SW 1271 (cell line): ENCODE measurements at regions not wholly inside any gene's neighbourhood (a gene's known extent, or its start where the extent isn't known, plus 50 kb on each side); places are given as distances from the start of the nearest gene placed in this dataset.

ENCODE experiments used
- DNase-seq, 2 experiments: peaks; one replicate each; lab custom pipeline; 2025; lab: John Stamatoyannopoulos, UW

DNA sequence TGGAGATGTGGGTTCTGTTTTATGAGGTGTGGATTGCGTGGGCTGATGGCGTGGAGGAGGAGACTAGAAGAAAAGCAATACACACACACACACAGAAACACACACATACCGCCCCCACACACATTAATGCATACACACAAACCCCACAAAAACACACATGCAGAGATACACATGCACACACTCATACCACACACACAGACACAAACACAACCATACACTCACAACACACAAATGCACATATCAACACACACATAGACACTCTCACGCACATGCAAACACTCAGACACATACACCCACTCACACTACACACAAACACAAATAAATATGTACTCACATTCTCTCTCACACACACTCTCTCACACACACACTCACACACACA is 75.7 kb upstream of the UBL3 start:
- DNase-seq = no peak

DNA sequence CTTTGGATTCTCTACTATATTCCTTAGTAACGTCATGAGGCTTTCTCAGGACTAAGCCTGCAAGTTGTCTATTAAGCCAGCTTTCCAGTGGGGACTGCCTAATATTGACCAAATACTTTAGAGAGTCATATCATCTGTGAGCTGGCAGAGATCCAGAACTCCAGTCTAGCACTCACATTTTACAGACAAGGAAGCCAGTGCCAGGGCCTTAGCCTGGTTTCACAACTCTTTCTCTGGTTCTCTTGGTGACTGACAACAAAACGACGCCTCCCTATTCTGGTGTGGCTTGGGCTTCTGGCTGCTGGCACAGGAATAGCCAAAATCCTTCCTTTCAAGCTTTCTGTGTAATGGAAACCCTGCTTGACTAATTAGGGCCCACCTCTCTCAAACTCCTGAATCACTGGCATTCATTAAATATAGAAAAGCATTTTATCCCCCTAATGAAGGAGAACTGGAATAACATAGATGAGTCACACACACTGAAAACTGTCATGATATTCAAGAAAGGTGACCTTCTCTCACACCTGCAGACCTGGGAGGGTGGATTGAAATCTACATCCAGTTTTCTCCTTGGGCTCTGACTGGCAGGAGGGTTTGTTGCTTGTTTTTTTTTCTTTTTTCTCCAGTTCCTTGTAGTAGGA is 75.2 kb upstream of the UBL3 start:
- DNase-seq = no peak

DNA sequence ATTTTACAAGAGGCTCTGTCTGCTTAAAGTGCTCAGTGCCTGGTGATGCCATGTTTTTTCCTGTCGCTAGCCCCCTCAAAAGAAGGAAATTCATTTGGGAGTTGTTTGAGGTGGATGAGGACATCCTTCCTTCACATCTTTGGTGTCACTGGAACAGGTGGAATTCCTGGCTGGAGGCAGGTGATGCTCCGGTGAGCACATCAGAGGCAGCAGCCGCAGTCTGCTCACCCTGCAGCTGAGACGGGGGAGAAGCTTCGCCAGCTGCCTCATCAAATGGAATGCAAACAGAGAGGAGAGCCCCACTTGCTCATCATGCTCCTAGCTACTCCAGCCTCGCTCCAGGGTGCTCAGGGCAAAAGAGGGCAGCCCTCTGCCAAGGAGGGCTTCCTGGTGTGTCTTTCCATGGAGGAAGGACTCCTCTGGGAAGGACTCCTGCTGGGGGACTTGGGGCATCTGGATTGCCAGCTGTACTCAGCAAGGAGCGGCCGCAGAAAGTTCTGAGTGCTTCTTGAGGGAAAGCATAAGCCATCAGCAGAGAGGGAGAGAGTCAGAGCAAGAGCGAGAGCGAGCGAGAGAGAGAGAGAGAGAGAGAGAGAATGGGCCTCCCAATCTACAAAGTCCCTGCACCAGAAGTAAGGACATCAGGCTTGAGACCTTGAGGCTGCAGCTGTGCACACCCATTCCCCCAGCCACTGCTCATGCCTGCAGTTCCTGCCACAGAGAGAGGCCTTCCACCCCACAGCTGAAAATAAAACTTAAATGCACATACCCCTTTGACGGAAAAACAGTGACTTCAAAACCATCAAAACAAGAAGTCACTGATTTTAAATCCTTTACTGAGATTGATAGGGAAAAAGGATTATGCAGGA is 74.3 kb upstream of the UBL3 start:
- DNase-seq = no peak

DNA sequence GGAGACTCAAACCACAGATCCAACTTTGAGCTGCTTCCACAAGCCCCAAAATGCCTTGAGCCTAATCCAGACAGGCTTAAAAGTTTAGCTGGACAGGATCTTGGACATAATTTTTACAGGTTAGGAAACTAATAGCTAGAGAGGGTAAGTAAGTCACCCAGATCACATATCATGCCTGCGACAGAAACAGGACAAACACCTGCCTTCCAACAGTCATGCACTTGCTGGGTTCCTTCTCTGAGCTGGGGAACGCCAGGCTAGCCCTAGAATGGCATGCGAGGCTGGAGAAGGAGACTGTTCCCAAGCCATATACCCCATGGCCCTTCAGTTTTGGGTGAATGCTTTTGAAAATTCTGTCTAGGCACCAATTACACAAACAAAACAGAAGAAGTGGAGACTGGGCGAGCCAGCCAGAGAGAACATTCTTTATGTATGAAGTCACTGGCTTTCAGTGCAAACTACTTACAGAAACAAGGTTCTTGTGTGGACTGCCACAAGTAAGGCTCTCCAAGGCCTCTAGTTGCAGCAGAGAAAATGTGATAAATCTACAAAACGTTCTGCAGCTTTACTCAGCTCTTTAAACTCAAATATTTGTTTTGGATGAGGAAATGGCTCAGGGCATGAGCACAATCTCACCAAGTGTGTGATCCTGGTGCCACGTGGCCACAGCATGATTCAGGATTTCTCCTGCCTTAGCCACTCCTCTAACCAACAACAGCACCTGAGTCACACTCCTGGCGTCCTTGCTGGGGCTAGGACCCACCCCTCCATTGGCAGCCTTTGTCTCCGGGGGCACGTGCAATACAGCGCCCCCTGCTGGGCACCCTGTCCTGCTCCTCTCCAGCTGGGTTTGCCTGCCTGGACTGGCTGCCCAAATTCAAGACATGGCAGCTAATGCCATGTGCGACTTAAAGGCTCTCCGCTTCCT is 73.4 kb upstream of the UBL3 start:
- DNase-seq = peak; percentile 73 to 82

DNA sequence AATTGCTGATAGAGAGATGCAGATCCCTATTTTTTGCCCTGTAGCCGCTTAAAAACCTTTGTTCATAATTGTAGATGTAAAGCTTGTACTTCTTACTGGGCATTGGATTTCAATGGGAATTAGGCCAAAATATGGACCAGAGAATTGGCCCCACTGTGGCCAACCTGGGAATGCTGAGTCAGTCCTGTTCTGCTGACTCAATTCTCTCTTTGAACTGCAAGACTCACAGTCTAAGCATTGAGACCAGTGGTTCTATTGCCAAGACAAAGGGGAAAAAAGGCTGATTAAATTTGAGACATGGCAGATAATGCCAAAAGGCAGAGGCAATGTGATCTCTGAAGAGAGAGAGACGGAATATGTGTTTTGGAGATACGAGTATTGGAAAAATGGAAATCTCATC is 72.5 kb upstream of the UBL3 start:
- DNase-seq = no peak

DNA sequence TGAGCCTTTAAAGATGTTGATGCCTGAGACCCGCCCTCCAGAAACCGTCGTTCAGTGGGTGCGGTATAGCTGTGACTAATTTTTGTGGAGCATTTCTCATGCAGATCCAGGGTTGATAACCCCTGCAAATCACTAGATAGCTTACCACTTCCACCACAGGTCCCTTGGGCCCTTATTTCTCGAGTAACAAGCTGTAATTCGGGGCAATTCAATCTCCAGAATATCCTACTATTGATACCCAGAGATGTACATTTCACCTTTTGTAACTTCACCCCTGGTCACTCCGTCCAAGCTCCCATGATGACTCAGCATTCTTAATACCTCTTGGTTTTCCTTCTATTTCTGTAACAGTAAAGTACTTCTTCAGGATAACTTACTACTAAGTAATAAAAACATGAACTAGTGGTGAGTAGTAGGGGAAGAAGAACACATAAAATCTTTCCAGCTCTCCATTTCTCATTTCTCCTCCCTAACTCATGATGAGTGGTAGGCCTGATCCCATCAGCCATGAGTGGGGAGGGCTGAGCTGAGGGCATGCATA is 71.9 kb upstream of the UBL3 start:
- no peak for DNase-seq

DNA sequence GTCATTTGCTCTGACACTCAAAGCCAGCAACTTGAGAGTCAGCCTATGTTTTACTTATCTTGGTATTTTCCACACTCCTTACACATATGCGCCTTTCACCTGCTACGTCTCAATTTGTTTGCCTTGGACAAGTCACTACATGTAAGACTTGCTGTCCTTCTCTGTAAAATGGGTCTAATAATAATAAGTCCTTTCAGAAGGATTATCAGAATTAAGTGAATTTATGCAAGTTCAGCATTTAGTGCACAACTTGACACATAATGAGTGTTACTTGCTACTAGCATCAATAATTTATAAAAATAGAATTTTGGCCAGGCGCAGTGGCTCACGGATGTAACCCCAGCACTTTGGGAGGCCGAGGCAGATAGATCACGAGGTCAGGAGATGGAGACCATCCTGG is 71.1 kb upstream of the UBL3 start:
- DNase-seq = no peak

DNA sequence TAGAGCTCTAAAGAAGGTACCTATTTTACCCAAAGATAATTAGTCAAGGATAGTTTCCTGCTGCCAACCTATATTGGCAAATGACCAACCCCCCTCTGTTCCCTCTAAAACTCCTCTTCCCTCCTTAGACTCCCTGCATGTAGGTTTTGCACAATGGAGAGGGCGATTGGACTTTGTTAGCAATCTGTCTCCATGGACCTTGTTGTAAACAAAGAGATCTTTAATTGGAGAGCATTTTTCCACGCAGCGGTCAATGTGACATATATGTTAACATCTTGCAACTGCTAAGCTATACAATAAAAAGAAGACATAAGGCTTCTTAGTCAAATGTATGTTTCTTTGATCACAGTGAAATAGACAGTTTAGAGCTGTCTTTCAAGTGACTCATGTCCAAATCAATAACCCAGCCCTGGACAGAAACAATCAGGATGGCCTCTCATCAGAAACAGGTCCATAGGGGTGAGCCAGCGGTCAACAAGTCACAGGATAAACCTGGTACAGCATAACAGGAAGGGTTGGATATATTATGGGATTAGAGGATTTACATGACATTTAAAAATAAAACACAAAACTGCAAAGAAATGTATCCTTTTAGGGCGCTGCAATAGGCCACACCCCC is 69.7 kb upstream of the UBL3 start:
- DNase-seq = no peak

DNA sequence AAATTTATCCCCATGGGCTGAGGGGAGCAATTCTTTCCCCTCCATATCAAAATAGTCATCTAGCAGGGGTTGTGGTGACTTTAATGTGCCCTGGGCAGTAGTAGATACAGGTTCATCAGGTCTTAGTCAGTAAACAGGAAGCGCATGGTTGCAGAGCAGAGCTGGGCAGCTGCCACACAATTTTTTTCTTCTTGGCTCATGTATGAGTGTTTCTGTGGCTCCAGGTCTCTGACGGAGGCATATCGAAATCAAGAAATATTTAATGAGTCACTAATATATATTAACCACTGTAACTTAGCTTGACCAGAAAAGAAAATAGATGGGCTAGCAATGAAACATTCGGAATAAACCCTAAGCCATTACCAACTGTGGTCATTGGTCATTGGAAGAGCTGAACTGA is 68.4 kb upstream of the UBL3 start:
- no peak for DNase-seq

DNA sequence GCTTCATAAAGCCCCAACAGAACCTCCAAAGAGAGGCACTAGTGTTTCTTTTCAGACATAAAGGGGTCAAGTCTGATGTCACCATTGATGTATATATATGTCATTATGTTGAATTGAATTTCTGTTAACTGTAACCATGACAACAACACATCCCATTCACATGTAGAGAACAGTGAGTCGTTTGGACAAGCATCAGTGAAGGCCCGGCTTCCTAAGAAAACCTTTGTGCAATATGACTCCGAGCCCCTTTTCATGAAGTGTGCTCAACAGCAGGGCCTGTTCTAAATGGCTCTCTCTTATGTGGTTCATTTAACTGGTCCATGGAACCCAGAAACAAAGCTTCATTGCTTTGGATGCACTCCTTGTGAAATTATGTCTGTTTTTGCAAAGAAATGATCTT is 67.2 kb upstream of the UBL3 start:
- no peak for DNase-seq

DNA sequence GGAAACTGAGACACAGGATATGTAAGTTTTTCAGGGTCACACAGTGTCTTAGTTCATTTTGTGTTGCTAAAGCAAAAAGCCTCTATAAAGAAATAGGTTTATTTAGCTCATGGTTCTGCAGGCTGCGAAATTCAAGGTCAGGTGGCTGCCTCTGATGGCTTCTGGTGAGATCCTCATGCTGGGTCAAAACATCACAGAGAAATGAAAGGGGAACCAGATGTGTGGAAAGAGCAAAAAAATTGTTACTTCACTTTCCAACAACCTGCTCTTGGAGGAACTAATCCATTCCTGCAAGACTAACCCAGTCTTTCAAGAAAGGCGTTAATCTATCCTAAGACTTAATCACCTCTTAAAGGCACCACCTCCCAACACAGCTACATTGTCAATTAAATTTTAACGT is 64.2 kb upstream of the UBL3 start:
- no peak for DNase-seq

DNA sequence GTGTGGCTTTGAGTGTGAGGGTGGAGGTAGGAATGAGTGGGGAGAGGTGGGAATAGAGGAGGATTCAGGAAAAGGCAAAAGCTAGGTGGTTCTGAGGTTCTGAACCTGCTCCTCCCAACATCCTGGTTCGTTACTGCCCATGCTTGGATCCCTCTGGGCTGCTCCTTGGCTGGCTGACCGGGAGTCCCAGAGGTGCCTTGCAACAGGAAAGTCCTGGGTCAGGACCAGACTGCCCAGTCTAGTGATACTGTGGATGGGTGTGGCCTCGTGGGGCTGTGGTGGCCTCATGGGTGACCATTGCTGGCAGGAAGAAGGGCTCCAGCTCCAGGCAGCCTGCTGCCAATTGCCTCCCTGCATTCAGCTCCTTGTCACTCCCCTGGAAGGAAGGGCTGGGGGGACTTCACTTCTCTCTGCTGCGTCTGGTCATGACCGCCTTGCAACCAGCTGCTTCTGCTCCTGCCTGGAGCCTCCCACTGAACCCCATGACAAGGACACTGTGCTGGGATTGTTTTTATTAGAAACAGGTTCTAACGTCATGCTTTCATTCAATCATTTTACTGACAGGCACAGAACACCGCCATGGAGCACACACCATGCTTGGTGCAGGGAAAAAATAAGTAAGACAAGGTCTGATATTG is 61.5 kb upstream of the UBL3 start:
- DNase-seq = no peak

DNA sequence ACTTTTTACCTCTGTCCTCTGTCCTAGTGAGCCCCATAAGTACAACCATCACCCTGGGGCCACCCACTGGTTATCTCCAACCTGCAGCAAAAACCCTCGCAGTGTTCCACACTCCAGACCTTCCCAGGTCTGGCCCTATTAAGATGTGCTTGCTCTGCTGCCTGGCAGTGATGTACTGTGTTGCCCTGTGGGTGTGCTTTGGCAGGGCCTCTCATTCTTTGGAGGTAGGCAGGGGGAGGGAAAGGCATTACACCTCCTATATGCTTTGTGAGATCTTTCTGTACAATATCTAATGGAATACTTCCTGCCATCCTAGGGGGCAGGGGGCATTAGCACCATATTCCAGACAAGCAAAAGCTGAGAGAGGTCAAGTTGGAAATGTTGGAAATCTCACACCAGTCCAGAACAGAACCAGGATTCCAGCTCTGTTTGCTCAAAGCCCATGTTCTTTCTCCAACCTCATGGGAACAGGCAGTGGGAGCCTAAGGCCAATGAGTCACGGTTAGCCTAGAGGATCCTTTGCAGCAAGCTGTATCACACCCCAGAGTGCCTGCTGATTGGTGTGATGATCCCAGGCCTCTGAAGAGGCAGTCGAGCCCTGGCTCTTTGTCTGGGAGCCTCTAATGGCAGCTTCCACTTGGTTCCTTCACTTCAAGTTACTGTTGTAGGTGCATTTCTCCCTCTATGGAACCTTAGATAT is 59.7 kb upstream of the UBL3 start:
- DNase-seq = no peak

DNA sequence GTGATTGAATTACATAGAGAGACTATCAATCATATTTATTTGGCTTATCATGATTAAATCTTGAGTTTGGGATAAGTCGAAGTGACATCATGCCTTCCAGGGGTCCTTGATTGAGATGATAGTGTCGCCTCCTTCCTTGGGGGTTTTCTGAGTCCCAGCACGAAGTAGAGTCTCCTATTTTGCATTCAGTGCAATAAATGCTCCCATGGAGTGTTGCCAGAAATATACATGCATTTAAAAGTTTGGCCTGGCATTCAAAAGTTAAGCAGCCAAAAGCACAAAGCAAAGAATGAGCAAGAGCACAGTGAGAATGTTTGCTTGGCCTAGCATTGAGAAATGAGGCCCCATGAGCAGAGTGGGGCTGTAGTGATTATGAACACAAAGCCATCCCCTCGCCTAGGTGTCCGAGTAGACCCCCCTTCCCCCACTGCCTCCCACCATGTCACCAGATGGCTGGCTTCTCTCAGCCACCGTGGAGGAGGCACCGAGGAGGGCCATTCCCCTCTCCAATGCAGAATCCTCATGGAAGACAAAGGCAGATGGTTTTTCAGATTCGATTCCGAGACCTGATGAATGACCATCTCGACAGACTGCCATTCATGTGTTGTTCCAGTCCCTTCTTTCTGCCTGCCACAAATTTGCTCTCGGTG is 58.8 kb upstream of the UBL3 start:
- DNase-seq = no peak

DNA sequence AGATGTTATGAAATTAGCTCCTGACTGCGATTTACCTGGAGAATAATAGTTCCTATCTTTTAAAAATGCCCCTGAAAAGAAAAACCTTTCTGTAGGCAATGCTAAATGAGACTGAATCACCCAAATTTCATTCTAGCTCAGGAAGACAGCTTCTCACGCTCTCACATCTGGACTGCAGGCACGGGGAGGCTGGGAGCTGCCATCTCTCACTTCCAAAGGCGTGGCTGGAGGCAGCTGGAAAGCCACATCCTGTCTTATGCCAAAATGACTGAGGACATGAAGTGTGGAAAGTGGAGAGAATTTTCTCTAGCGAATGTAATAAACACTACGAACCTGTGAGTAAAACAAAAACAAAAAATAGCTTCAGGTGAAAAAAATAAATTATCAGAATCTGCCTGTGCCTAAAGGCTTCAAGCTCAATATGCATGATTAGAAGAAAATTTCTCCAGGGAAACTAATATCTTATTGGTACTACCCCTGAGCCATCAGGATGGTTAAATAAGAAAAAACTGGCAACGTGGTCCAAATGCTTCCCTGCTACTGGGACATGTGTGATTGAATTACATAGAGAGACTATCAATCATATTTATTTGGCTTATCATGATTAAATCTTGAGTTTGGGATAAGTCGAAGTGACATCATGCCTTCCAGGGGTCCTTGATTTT is 58.1 kb upstream of the UBL3 start:
- no peak for DNase-seq

DNA sequence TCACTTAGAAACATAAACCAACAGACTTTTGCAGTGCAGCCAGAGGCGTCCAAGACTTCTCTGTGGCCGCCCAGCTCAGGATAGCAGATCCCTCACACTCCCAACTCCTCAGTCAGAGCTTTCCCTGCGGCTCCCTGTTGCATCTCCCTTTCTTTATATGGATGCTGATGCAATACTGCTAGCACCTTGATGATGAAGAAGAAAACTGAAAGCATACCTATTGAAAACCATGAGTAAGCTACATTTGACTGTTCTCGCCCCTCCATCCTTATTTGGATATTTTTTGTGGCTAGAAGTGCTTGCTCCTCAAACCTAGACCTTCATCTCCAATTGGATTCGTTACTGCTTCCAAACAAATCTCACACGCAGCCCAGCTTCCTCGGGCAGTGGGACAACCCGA is 57.3 kb upstream of the UBL3 start:
- DNase-seq = no peak

DNA sequence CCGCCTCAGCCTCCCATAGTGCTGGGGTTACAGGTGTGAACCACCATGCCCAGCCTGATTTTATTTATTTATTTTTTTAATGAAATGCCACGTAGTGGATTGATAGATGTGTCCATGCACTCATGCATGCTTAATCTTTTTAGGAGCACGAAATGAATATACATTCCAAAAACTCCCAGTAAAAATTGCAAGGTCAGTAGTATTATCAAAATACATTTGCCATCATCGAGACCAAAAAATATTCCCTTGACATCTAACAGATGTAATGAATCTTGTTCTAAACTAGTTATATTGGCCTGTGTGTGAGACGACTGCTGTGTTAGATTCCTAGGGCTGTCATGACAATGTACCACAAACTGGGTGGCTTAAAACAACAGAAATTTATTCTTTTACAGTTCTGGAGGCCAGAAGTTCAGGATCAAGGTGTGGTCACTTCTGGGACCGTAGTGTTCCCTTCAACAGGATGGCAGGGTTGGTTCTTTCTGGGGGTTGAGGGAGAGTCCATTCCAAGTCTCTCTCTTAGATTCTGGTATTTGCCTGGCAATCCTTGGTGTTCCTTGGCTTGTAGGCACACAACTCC is 56.1 kb upstream of the UBL3 start:
- no peak for DNase-seq

DNA sequence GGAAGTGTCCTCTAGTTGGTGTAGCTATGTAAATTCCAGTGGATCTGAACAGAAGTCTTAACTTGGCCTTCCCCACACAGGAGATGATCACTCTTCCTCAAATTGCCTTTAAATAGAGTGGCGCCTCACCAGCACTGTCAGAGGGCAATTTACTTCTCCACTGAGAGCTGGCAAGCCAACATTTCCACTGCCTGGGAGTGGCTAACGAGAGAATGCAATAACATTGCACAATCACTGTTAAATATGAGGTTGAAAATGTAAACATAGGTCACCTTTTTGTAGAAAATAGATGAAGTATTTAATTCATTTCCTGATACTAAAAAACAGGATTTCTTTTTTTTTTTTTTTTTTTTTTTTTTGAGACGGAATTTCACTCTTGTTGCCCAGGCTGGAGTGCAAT is 55.4 kb upstream of the UBL3 start:
- DNase-seq = no peak

DNA sequence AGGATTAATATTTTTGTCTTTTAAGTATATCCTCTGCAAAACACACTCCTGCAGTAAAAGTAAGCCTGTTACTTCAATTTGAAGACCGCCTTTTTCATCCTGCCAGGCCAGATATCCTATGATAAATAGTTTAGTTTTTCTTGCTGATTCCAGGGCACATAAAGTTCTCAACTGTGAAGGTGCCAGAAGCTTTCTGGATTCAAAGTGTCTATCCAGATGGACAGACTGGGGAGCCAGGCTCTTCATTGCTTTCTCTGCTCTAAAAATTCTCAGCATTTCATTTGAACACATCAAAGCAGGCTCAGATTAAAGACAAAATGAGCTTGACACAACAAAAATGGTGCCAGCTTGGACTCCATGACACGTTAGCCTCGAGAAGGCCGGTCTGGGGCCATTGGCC is 53.6 kb upstream of the UBL3 start:
- no peak for DNase-seq
